ENCODE measurements at regions not wholly inside any gene's neighbourhood (a gene's known extent, or its start where the extent isn't known, plus 50 kb on each side); places are given as distances from the start of the nearest gene placed in this dataset.

GRCh38 chr18:60570172-60570571, 197.6 kb upstream of the MC4R start:
- Histone ChIP-seq H3K79me2 (ENCODE audit: low read length) (no peaks in the 10 kb centered on the region), H3K4me2 (ENCODE audit: low read depth, low read length) (no peak overlapping the region), H3K9me3 (replicated peaks; ENCODE audit: insufficient read depth, low read length) (no peaks in the 10 kb centered on the region), H3K9me2 (replicated peaks; ENCODE audit: insufficient read depth, low read length) (no peaks in the 10 kb centered on the region), H3F3A (ENCODE audit: insufficient read depth, low read length) (no peaks in the 10 kb centered on the region), H3K27ac (ENCODE audit: low read length) (no peak overlapping the region), H3K4me3 (ENCODE audit: low read length) (no peak overlapping the region), H3K4me1 (ENCODE audit: low read length) (no peaks in the 10 kb centered on the region), H2AFZ (ENCODE audit: low read length) (no peak overlapping the region), H3K9ac (ENCODE audit: low read length) (no peak overlapping the region), H3K27me3 (replicated peaks; ENCODE audit: insufficient read depth, low read length) (no peaks in the 10 kb centered on the region), H4K20me1 (ENCODE audit: insufficient read depth, low read length) (no peaks in the 10 kb centered on the region), H3K36me3 (replicated peaks; ENCODE audit: insufficient read depth, low read length) (no peaks in the 10 kb centered on the region)
- no peak for DNase-seq
- TF ChIP-seq EZH2 (optimal IDR thresholded peaks at IDR 0.05; ENCODE audit: low read depth, low read length) (no peak), EZH2phosphoT487 (IDR thresholded peaks at IDR 0.05; ENCODE audit: low read length) (no peak), CTCF (IDR thresholded peaks at IDR 0.05; ENCODE audit: low read length) (no peak)

DNA sequence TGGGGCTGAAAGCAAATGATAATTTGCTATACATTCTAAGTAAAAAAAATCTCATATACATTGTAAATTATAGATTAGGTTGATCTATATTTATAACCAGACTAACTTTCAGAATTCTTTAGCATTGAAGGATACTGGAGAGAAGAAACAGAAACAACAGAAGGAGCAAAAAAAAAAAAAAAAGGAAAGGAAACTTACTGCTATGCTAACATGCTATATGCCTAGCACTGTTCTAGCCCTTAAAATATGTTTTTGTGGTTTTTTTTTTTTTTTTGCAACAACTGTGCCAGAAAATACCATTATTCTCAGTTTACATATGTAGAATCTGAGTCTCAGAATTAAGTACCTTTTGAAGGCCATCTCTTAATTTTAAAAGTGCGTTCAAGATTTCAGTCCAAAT, 204.9 kb upstream of the MC4R start:
- TF ChIP-seq EZH2 (optimal IDR thresholded peaks at IDR 0.05; ENCODE audit: low read depth, low read length) (no peak), EZH2phosphoT487 (IDR thresholded peaks at IDR 0.05; ENCODE audit: low read length) (no peak), CTCF (IDR thresholded peaks at IDR 0.05; ENCODE audit: low read length) (no peak)
- no peaks in the 10 kb centered on the region for H3K27me3 ChIP-seq (replicated peaks; ENCODE audit: insufficient read depth, low read length)
- H3K9me2 ChIP-seq (replicated peaks; ENCODE audit: insufficient read depth, low read length): no peaks in the 10 kb centered on the region
- no peaks in the 10 kb centered on the region for H3K4me1 ChIP-seq (ENCODE audit: low read length)
- H3F3A ChIP-seq (ENCODE audit: insufficient read depth, low read length): no peaks in the 10 kb centered on the region
- no peak overlapping the region for H3K4me3 ChIP-seq (ENCODE audit: low read length)
- H2AFZ ChIP-seq (ENCODE audit: low read length): no peak overlapping the region
- no peak overlapping the region for H3K27ac ChIP-seq (ENCODE audit: low read length)
- no peaks in the 10 kb centered on the region for H4K20me1 ChIP-seq (ENCODE audit: insufficient read depth, low read length)
- H3K79me2 ChIP-seq (ENCODE audit: low read length): no peaks in the 10 kb centered on the region
- no peaks in the 10 kb centered on the region for H3K36me3 ChIP-seq (replicated peaks; ENCODE audit: insufficient read depth, low read length)
- no peak for DNase-seq
- H3K4me2 ChIP-seq (ENCODE audit: low read depth, low read length): no peak overlapping the region
- H3K9me3 ChIP-seq (replicated peaks; ENCODE audit: insufficient read depth, low read length): no peaks in the 10 kb centered on the region
- H3K9ac ChIP-seq (ENCODE audit: low read length): no peak overlapping the region

DNA sequence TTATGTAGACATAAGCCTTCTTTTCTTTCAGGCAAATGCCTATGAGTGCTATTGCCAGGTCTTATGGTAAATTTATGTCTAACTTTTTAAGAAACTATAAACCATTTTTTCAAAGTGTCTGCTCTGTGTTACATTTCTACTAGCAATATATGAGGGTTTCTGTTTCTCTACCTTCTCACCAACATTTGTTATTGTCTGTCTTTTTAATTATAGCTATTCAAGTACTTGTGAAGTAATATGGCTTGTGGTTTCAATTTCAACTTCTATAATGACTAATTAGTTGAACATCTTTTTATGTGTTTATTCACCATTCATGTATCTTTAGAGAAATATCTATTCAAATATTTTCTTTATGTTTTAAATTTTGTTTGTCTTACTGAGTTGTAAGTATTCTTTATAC, 213.1 kb upstream of the MC4R start:
- Histone ChIP-seq H3K4me1 (ENCODE audit: low read length) (no peaks in the 10 kb centered on the region), H3K4me2 (ENCODE audit: low read depth, low read length) (no peak overlapping the region), H3K36me3 (replicated peaks; ENCODE audit: insufficient read depth, low read length) (no peaks in the 10 kb centered on the region), H3F3A (ENCODE audit: insufficient read depth, low read length) (no peaks in the 10 kb centered on the region), H3K9me2 (replicated peaks; ENCODE audit: insufficient read depth, low read length) (no peaks in the 10 kb centered on the region), H3K27me3 (replicated peaks; ENCODE audit: insufficient read depth, low read length) (no peaks in the 10 kb centered on the region), H3K79me2 (ENCODE audit: low read length) (no peaks in the 10 kb centered on the region), H2AFZ (ENCODE audit: low read length) (no peak overlapping the region), H4K20me1 (ENCODE audit: insufficient read depth, low read length) (no peaks in the 10 kb centered on the region), H3K9me3 (replicated peaks; ENCODE audit: insufficient read depth, low read length) (no peaks in the 10 kb centered on the region), H3K4me3 (ENCODE audit: low read length) (no peak overlapping the region), H3K27ac (ENCODE audit: low read length) (no peak overlapping the region), H3K9ac (ENCODE audit: low read length) (no peak overlapping the region)
- TF ChIP-seq EZH2 (optimal IDR thresholded peaks at IDR 0.05; ENCODE audit: low read depth, low read length) (no peak), EZH2phosphoT487 (IDR thresholded peaks at IDR 0.05; ENCODE audit: low read length) (no peak), CTCF (IDR thresholded peaks at IDR 0.05; ENCODE audit: low read length) (no peak)
- DNase-seq: no peak
